ENCODE measurements at regions not wholly inside any gene's neighbourhood (a gene's known extent, or its start where the extent isn't known, plus 50 kb on each side); places are given as distances from the start of the nearest gene placed in this dataset.
"Not testable (repeated sequence)": the region's sequence is repeated elsewhere in the genome, so short reads cannot be mapped to it uniquely, and the experiment has no call there.

- TF ChIP-seq CTCF, EP300, POLR2A, POLR2AphosphoS5 (IDR thresholded peaks at IDR 0.05): not testable (repeated sequence)
These were observed 133.7 kb downstream of the DEFB131A start for GRCh38 chr4:9577869-9578268.

All from stomach (tissue), 4 donors.